OCI-LY3 (cell line): ENCODE measurements at regions not wholly inside any gene's neighbourhood (a gene's known extent, or its start where the extent isn't known, plus 50 kb on each side); places are given as distances from the start of the nearest gene placed in this dataset.
"Not testable (repeated sequence)": the region's sequence is repeated elsewhere in the genome, so short reads cannot be mapped to it uniquely, and the experiment has no call there.

Experiments
- H2AFZ ChIP-seq: fragments of 200-600, 300-600 bp; shearing (Covaris generic); 2 replicates; pipeline ENCODE4 v1.6.0; 2014; ENCODE audit warnings: antibody characterized with exemption, low read depth, low read length
- H3K27ac ChIP-seq: fragments of 200-600, 300-600 bp; sonication (generic); 2 replicates; pipeline ENCODE4 v1.5.1; 2014; ENCODE audit warnings: mild to moderate bottlenecking, low read length, moderate library complexity, mixed read lengths
- H3K27me3 ChIP-seq: fragments of 200-600, 300-600 bp; sonication (generic); 2 replicates; pipeline ENCODE4 v1.6.1; 2014; ENCODE audit warnings: low read depth, low read length, mixed read lengths
- H3K36me3 ChIP-seq: fragments of 200-600, 300-600 bp; sonication (generic); replicated peaks from 2 replicates; pipeline ENCODE3; 2014; ENCODE audit warnings: low read depth, low read length, mixed read lengths
- H3K4me1 ChIP-seq: fragments of 300-600, 200-600 bp; sonication (generic); 2 replicates; pipeline ENCODE4 v1.6.1; 2014; ENCODE audit warnings: low read length, mixed read lengths
- H3K4me2 ChIP-seq: fragments of 200-600, 300-600 bp; sonication (generic); 2 replicates; pipeline ENCODE4 v1.6.1; 2014; ENCODE audit warnings: low read length, mixed read lengths
- H3K4me3 ChIP-seq: fragments of 300-600, 200-600 bp; sonication (generic); 2 replicates; pipeline ENCODE4 v1.5.1; 2014; ENCODE audit warnings: antibody characterized with exemption, mild to moderate bottlenecking, low read length, moderate library complexity
- H3K79me2 ChIP-seq: fragments of 300-600, 200-600 bp; shearing (Covaris generic); 2 replicates; pipeline ENCODE4 v1.6.1; 2014; ENCODE audit warnings: mild to moderate bottlenecking, low read length, mixed read lengths
- H3K9ac ChIP-seq: fragments of 300-600, 200-600 bp; shearing (Covaris generic); 2 replicates; pipeline ENCODE4 v1.6.0; 2014; ENCODE audit warnings: mild to moderate bottlenecking, low read length, moderate library complexity
- H3K9me3 ChIP-seq: fragments of 200-600, 300-600 bp; shearing (Covaris generic); 2 replicates; pipeline ENCODE4 v1.6.1; 2014; ENCODE audit warnings: low read length, mixed read lengths; ENCODE audit not compliant: insufficient read depth
- H4K20me1 ChIP-seq: fragments of 200-600, 300-600 bp; sonication (generic); 2 replicates; pipeline ENCODE4 v1.6.1; 2016; ENCODE audit warnings: low read length, mixed read lengths; ENCODE audit not compliant: insufficient read depth
- CTCF ChIP-seq: fragments of 200-600, 300-600 bp; sonication (generic); IDR thresholded peaks from 2 replicates; pipeline ENCODE4 v1.5.1; 2014; ENCODE audit warnings: antibody characterized with exemption, low read length, low read depth
- EZH2phosphoT487 ChIP-seq: fragments of 200-600 bp; shearing (Covaris generic); IDR thresholded peaks from 2 replicates; pipeline ENCODE4 v1.6.1; 2018; ENCODE audit warnings: antibody characterized with exemption, mixed run types, low read depth

GRCh38 chr2:160592993-160593392 lies 99.4 kb upstream of the RBMS1 start:
- Histone ChIP-seq H3K9me3 (no peaks in the 10 kb centered on the region), H3K27me3 (no peaks in the 10 kb centered on the region), H3K4me1 (peaks cover 3% of the 10 kb centered on the region), H3K9ac (no peak overlapping the region), H3K27ac (no peak overlapping the region), H3K4me3 (no peak overlapping the region), H3K79me2 (no peaks in the 10 kb centered on the region), H2AFZ (no peak overlapping the region), H4K20me1 (no peaks in the 10 kb centered on the region), H3K36me3 (no peaks in the 10 kb centered on the region), H3K4me2 (no peak overlapping the region)
- TF ChIP-seq EZH2phosphoT487, result no peak
- TF ChIP-seq CTCF, result no peak

- Histone ChIP-seq H2AFZ (no peak overlapping the region), H3K27me3 (no peaks in the 10 kb centered on the region), H3K9ac (no peak overlapping the region), H4K20me1 (no peaks in the 10 kb centered on the region), H3K36me3 (no peaks in the 10 kb centered on the region), H3K79me2 (no peaks in the 10 kb centered on the region), H3K4me1 (no peaks in the 10 kb centered on the region), H3K27ac (no peak overlapping the region), H3K4me2 (no peak overlapping the region), H3K9me3 (no peaks in the 10 kb centered on the region), H3K4me3 (no peak overlapping the region)
- no peak for TF ChIP-seq EZH2phosphoT487
- TF ChIP-seq CTCF, result no peak
Measured at GRCh38 chr2:160596441-160596840, 102.8 kb upstream of the RBMS1 start.

GRCh38 chr2:160600437-160600836 lies 106.8 kb upstream of the RBMS1 start:
- not testable (repeated sequence) for H3K79me2 ChIP-seq, H4K20me1 ChIP-seq, H3K27ac ChIP-seq, H2AFZ ChIP-seq, H3K4me3 ChIP-seq, H3K4me1 ChIP-seq, H3K27me3 ChIP-seq, H3K4me2 ChIP-seq, H3K9me3 ChIP-seq, H3K9ac ChIP-seq, H3K36me3 ChIP-seq

- H3K4me1 ChIP-seq, result no peaks in the 10 kb centered on the region
- H3K4me3 ChIP-seq, result no peak overlapping the region
- H3K27me3 ChIP-seq, result no peaks in the 10 kb centered on the region
- no peak overlapping the region for H3K27ac ChIP-seq
- no peaks in the 10 kb centered on the region for H3K9me3 ChIP-seq
- H4K20me1 ChIP-seq, result no peaks in the 10 kb centered on the region
- no peak overlapping the region for H2AFZ ChIP-seq
- no peaks in the 10 kb centered on the region for H3K36me3 ChIP-seq
- no peak overlapping the region for H3K4me2 ChIP-seq
- H3K79me2 ChIP-seq, result no peaks in the 10 kb centered on the region
- H3K9ac ChIP-seq, result no peak overlapping the region
- TF ChIP-seq CTCF (no peak), EZH2phosphoT487 (no peak)
Measured at GRCh38 chr2:160602073-160602472, 108.5 kb upstream of the RBMS1 start.
